Activated naive CD4-positive, alpha-beta T cell treated with anti-CD3 and anti-CD28 coated beads, Interleukin-2, amount 50 U/mL, for 24 hours (primary cell): ENCODE measurements at regions not wholly inside any gene's neighbourhood (a gene's known extent, or its start where the extent isn't known, plus 50 kb on each side); places are given as distances from the start of the nearest gene placed in this dataset.
"Not testable (repeated sequence)": the region's sequence is repeated elsewhere in the genome, so short reads cannot be mapped to it uniquely, and the experiment has no call there.

Source experiments
- H3K27ac Mint-ChIP-seq: one replicate; pipeline ENCODE4 v1.8.0; 2021; ENCODE audit warnings: mild to moderate bottlenecking, mixed read lengths
- H3K27me3 Mint-ChIP-seq: one replicate; pipeline ENCODE4 v1.8.0; 2021; ENCODE audit warnings: mixed read lengths
- H3K36me3 Mint-ChIP-seq: one replicate; pipeline ENCODE4 v1.8.0; 2021; ENCODE audit warnings: mixed read lengths
- H3K4me1 Mint-ChIP-seq: one replicate; pipeline ENCODE4 v1.8.0; 2021; ENCODE audit warnings: mixed read lengths
- H3K4me3 Mint-ChIP-seq: one replicate; pipeline ENCODE4 v1.8.0; 2021; ENCODE audit warnings: mild to moderate bottlenecking, mixed read lengths
- H3K9me3 Mint-ChIP-seq: one replicate; pipeline ENCODE4 v1.8.0; 2021; ENCODE audit warnings: mixed read lengths

- Mint-ChIP-seq H3K27ac (no peak overlapping the region), H3K4me3 (no peak overlapping the region), H3K36me3 (no peaks in the 10 kb centered on the region), H3K27me3 (peaks cover 1% of the 10 kb centered on the region), H3K4me1 (no peaks in the 10 kb centered on the region), H3K9me3 (no peaks in the 10 kb centered on the region)
Observed at GRCh38 chr4:141560056-141560455, 76.3 kb upstream of the IL15 start.

GRCh38 chr4:141562649-141563048 is 73.7 kb upstream of the IL15 start:
- no peaks in the 10 kb centered on the region for H3K9me3 Mint-ChIP-seq
- H3K27me3 Mint-ChIP-seq = peaks cover 1% of the 10 kb centered on the region
- H3K4me1 Mint-ChIP-seq = no peaks in the 10 kb centered on the region
- H3K4me3 Mint-ChIP-seq = no peak overlapping the region
- no peaks in the 10 kb centered on the region for H3K36me3 Mint-ChIP-seq
- H3K27ac Mint-ChIP-seq = no peak overlapping the region

- H3K36me3 Mint-ChIP-seq = no peaks in the 10 kb centered on the region
- H3K27ac Mint-ChIP-seq = no peak overlapping the region
- H3K4me1 Mint-ChIP-seq = no peaks in the 10 kb centered on the region
- peaks cover 2% of the 10 kb centered on the region for H3K27me3 Mint-ChIP-seq
- no peak overlapping the region for H3K4me3 Mint-ChIP-seq
- no peaks in the 10 kb centered on the region for H3K9me3 Mint-ChIP-seq
Observed at GRCh38 chr4:141563723-141564122, 72.7 kb upstream of the IL15 start.

GRCh38 chr4:141564961-141565360 is 71.4 kb upstream of the IL15 start:
- H3K9me3 Mint-ChIP-seq, H3K27me3 Mint-ChIP-seq, H3K27ac Mint-ChIP-seq, H3K36me3 Mint-ChIP-seq, H3K4me1 Mint-ChIP-seq, H3K4me3 Mint-ChIP-seq: not testable (repeated sequence)

GRCh38 chr4:141565379-141566089 is 70.8 kb upstream of the IL15 start:
- no peak overlapping the region for H3K4me3 Mint-ChIP-seq
- H3K27me3 Mint-ChIP-seq = peaks cover 2% of the 10 kb centered on the region
- H3K36me3 Mint-ChIP-seq = no peaks in the 10 kb centered on the region
- no peak overlapping the region for H3K27ac Mint-ChIP-seq
- no peaks in the 10 kb centered on the region for H3K4me1 Mint-ChIP-seq
- no peaks in the 10 kb centered on the region for H3K9me3 Mint-ChIP-seq

GRCh38 chr4:141567326-141567915 is 69.0 kb upstream of the IL15 start:
- H3K36me3 Mint-ChIP-seq = no peaks in the 10 kb centered on the region
- H3K4me1 Mint-ChIP-seq = no peaks in the 10 kb centered on the region
- peaks cover 2% of the 10 kb centered on the region for H3K27me3 Mint-ChIP-seq
- H3K27ac Mint-ChIP-seq = no peak overlapping the region
- H3K4me3 Mint-ChIP-seq = no peak overlapping the region
- no peaks in the 10 kb centered on the region for H3K9me3 Mint-ChIP-seq

- Mint-ChIP-seq H3K36me3 (no peaks in the 10 kb centered on the region), H3K9me3 (no peaks in the 10 kb centered on the region), H3K27me3 (peaks cover 3% of the 10 kb centered on the region), H3K27ac (no peak overlapping the region), H3K4me1 (no peaks in the 10 kb centered on the region), H3K4me3 (no peak overlapping the region)
Observed at GRCh38 chr4:141569141-141569540, 67.2 kb upstream of the IL15 start.

GRCh38 chr4:141570290-141570689 is 66.1 kb upstream of the IL15 start:
- Mint-ChIP-seq H3K36me3 (no peaks in the 10 kb centered on the region), H3K27me3 (peaks cover 3% of the 10 kb centered on the region), H3K4me1 (no peaks in the 10 kb centered on the region), H3K4me3 (no peak overlapping the region), H3K27ac (no peak overlapping the region), H3K9me3 (no peaks in the 10 kb centered on the region)

GRCh38 chr4:141571362-141571761 is 65.0 kb upstream of the IL15 start:
- Mint-ChIP-seq H3K9me3 (no peaks in the 10 kb centered on the region), H3K27ac (no peak overlapping the region), H3K27me3 (peaks cover 3% of the 10 kb centered on the region), H3K36me3 (no peaks in the 10 kb centered on the region), H3K4me3 (no peak overlapping the region), H3K4me1 (no peaks in the 10 kb centered on the region)

GRCh38 chr4:141571793-141572192 is 64.6 kb upstream of the IL15 start:
- H3K4me1 Mint-ChIP-seq = no peaks in the 10 kb centered on the region
- peaks cover 3% of the 10 kb centered on the region for H3K27me3 Mint-ChIP-seq
- H3K36me3 Mint-ChIP-seq = no peaks in the 10 kb centered on the region
- H3K9me3 Mint-ChIP-seq = no peaks in the 10 kb centered on the region
- H3K4me3 Mint-ChIP-seq = no peak overlapping the region
- no peak overlapping the region for H3K27ac Mint-ChIP-seq

- Mint-ChIP-seq H3K27me3 (peaks cover 1% of the 10 kb centered on the region), H3K27ac (no peak overlapping the region), H3K9me3 (no peaks in the 10 kb centered on the region), H3K36me3 (no peaks in the 10 kb centered on the region), H3K4me1 (no peaks in the 10 kb centered on the region), H3K4me3 (no peak overlapping the region)
Observed at GRCh38 chr4:141573678-141574077, 62.7 kb upstream of the IL15 start.

GRCh38 chr4:141575884-141576283 is 60.5 kb upstream of the IL15 start:
- H3K36me3 Mint-ChIP-seq = no peaks in the 10 kb centered on the region
- H3K4me1 Mint-ChIP-seq = no peaks in the 10 kb centered on the region
- no peak overlapping the region for H3K4me3 Mint-ChIP-seq
- H3K9me3 Mint-ChIP-seq = no peaks in the 10 kb centered on the region
- no peak overlapping the region for H3K27ac Mint-ChIP-seq
- H3K27me3 Mint-ChIP-seq = peaks cover 1% of the 10 kb centered on the region

GRCh38 chr4:141576585-141577110 is 59.7 kb upstream of the IL15 start:
- H3K9me3 Mint-ChIP-seq = no peaks in the 10 kb centered on the region
- H3K4me3 Mint-ChIP-seq = no peak overlapping the region
- peaks cover 5% of the 10 kb centered on the region for H3K27me3 Mint-ChIP-seq
- no peaks in the 10 kb centered on the region for H3K36me3 Mint-ChIP-seq
- H3K27ac Mint-ChIP-seq = no peak overlapping the region
- no peaks in the 10 kb centered on the region for H3K4me1 Mint-ChIP-seq

- Mint-ChIP-seq H3K27me3 (peaks cover 5% of the 10 kb centered on the region), H3K36me3 (no peaks in the 10 kb centered on the region)
Observed at GRCh38 chr4:141578451-141578850, 57.9 kb upstream of the IL15 start.

GRCh38 chr4:141580523-141580922 is 55.9 kb upstream of the IL15 start:
- no peak overlapping the region for H3K4me3 Mint-ChIP-seq

More at GRCh38 chr4:141578451-141578850, 57.9 kb upstream of the IL15 start:
- Mint-ChIP-seq H3K4me1 (no peaks in the 10 kb centered on the region), H3K4me3 (no peak overlapping the region), H3K27ac (no peak overlapping the region), H3K9me3 (no peaks in the 10 kb centered on the region)

More at GRCh38 chr4:141580523-141580922, 55.9 kb upstream of the IL15 start:
- Mint-ChIP-seq H3K4me1 (no peaks in the 10 kb centered on the region), H3K9me3 (peaks cover 3% of the 10 kb centered on the region), H3K36me3 (no peaks in the 10 kb centered on the region), H3K27me3 (peaks cover 3% of the 10 kb centered on the region), H3K27ac (no peak overlapping the region)
